DOHH2 (cell line): ENCODE measurements at regions not wholly inside any gene's neighbourhood (a gene's known extent, or its start where the extent isn't known, plus 50 kb on each side); places are given as distances from the start of the nearest gene placed in this dataset.

ENCODE experiments used
- H3F3A ChIP-seq: fragments of 200-600 bp; sonication (generic), shearing (Covaris generic); 2 replicates; pipeline ENCODE4 v1.6.0; 2016; ENCODE audit warnings: antibody characterized with exemption, mild to moderate bottlenecking; ENCODE audit not compliant: control insufficient read depth, insufficient read depth
- H3K27ac ChIP-seq: fragments of 200-600 bp; sonication (generic); 2 replicates; pipeline ENCODE4 v1.5.1; 2014; ENCODE audit warnings: low read depth, mild to moderate bottlenecking, low read length, moderate library complexity
- H3K27me3 ChIP-seq: fragments of 200-600 bp; sonication (generic); 2 replicates; pipeline ENCODE4 v1.6.1; 2014; ENCODE audit warnings: mild to moderate bottlenecking, low read length, mixed read lengths; ENCODE audit not compliant: control insufficient read depth
- H3K36me3 ChIP-seq: fragments of 200-600 bp; sonication (generic); 2 replicates; pipeline ENCODE4 v1.6.1; 2014; ENCODE audit warnings: mild to moderate bottlenecking, low read length, moderate library complexity, mixed read lengths; ENCODE audit not compliant: control insufficient read depth
- H3K4me1 ChIP-seq: fragments of 200-600 bp; sonication (generic); 2 replicates; pipeline ENCODE4 v1.6.1; 2014; ENCODE audit warnings: mild to moderate bottlenecking, low read length, mixed read lengths; ENCODE audit not compliant: control insufficient read depth
- H3K4me2 ChIP-seq: fragments of 200-600 bp; sonication (generic); 2 replicates; pipeline ENCODE4 v1.6.0; 2014; ENCODE audit warnings: mild to moderate bottlenecking, low read length, moderate library complexity
- H3K4me3 ChIP-seq: fragments of 200-600 bp; sonication (generic); 2 replicates; pipeline ENCODE4 v1.5.1; 2014; ENCODE audit warnings: mild to moderate bottlenecking, low read length, mixed read lengths
- H3K79me2 ChIP-seq: fragments of 200-600 bp; sonication (generic); 2 replicates; pipeline ENCODE4 v1.6.1; 2014; ENCODE audit warnings: mild to moderate bottlenecking, low read length, mixed read lengths; ENCODE audit not compliant: control insufficient read depth
- H3K9me2 ChIP-seq: fragments of 200-600 bp; sonication (generic); replicated peaks from 2 replicates; pipeline ENCODE4 v1.6.1; 2014; ENCODE audit warnings: mild to moderate bottlenecking, low read length, mixed read lengths; ENCODE audit not compliant: control insufficient read depth
- H3K9me3 ChIP-seq: fragments of 200-600 bp; sonication (generic); 2 replicates; pipeline ENCODE4 v1.6.1; 2014; ENCODE audit warnings: antibody characterized with exemption, low read length, mixed read lengths; ENCODE audit not compliant: control insufficient read depth, insufficient read depth
- H4K20me1 ChIP-seq: fragments of 200-600 bp; sonication (generic); 2 replicates; pipeline ENCODE4 v1.6.0; 2014; ENCODE audit warnings: low read depth, mild to moderate bottlenecking, antibody characterized with exemption, low read length, moderate library complexity; ENCODE audit not compliant: control insufficient read depth, insufficient read depth
- CTCF ChIP-seq: fragments of 200-600 bp; sonication (generic); IDR thresholded peaks from one replicate; pipeline ENCODE4 v1.5.1; 2014; ENCODE audit warnings: antibody characterized with exemption, mild to moderate bottlenecking, low read depth, low read length; ENCODE audit not compliant: poor library complexity, severe bottlenecking
- EZH2phosphoT487 ChIP-seq: fragments of 200-600 bp; sonication (generic); IDR thresholded peaks from 2 replicates; pipeline ENCODE4 v1.6.1; 2017; ENCODE audit warnings: borderline replicate concordance, mild to moderate bottlenecking, antibody characterized with exemption, low read length, moderate library complexity, mixed read lengths

GRCh38 chr1:201633297-201633696 is 94.4 kb downstream of the NAV1 start:
- no peaks in the 10 kb centered on the region for H3K36me3 ChIP-seq
- no peaks in the 10 kb centered on the region for H4K20me1 ChIP-seq
- H3F3A ChIP-seq = no peaks in the 10 kb centered on the region

GRCh38 chr1:201633811-201634210 is 94.9 kb downstream of the NAV1 start:
- Histone ChIP-seq H3F3A (no peaks in the 10 kb centered on the region), H3K79me2 (no peaks in the 10 kb centered on the region), H3K27me3 (no peaks in the 10 kb centered on the region)

More at GRCh38 chr1:201633297-201633696, 94.4 kb downstream of the NAV1 start:
- no peaks in the 10 kb centered on the region for H3K9me3 ChIP-seq
- no peaks in the 10 kb centered on the region for H3K27me3 ChIP-seq
- no peak overlapping the region for H3K27ac ChIP-seq
- no peaks in the 10 kb centered on the region for H3K4me1 ChIP-seq
- no peak for TF ChIP-seq CTCF
- no peak overlapping the region for H3K4me2 ChIP-seq
- H3K4me3 ChIP-seq = no peak overlapping the region
- no peaks in the 10 kb centered on the region for H3K79me2 ChIP-seq
- H3K9me2 ChIP-seq = no peaks in the 10 kb centered on the region

GRCh38 chr1:201634261-201634660 is 95.3 kb downstream of the NAV1 start:
- H3K27ac ChIP-seq = no peak overlapping the region
- no peaks in the 10 kb centered on the region for H3K9me3 ChIP-seq
- H3K36me3 ChIP-seq = no peaks in the 10 kb centered on the region
- no peaks in the 10 kb centered on the region for H3K9me2 ChIP-seq
- H3F3A ChIP-seq = no peaks in the 10 kb centered on the region
- H3K4me2 ChIP-seq = no peak overlapping the region
- H3K4me1 ChIP-seq = no peaks in the 10 kb centered on the region
- TF ChIP-seq CTCF = no peak
- no peak for TF ChIP-seq EZH2phosphoT487
- H3K27me3 ChIP-seq = no peaks in the 10 kb centered on the region
- no peak overlapping the region for H3K4me3 ChIP-seq
- no peaks in the 10 kb centered on the region for H3K79me2 ChIP-seq
- H4K20me1 ChIP-seq = no peaks in the 10 kb centered on the region

More at GRCh38 chr1:201633811-201634210, 94.9 kb downstream of the NAV1 start:
- Histone ChIP-seq H3K4me3 (no peak overlapping the region), H3K9me3 (no peaks in the 10 kb centered on the region), H3K36me3 (no peaks in the 10 kb centered on the region), H4K20me1 (no peaks in the 10 kb centered on the region), H3K27ac (no peak overlapping the region), H3K9me2 (no peaks in the 10 kb centered on the region), H3K4me2 (no peak overlapping the region), H3K4me1 (no peaks in the 10 kb centered on the region)
- TF ChIP-seq CTCF (no peak), EZH2phosphoT487 (no peak)

- Histone ChIP-seq H3F3A (no peaks in the 10 kb centered on the region), H4K20me1 (no peaks in the 10 kb centered on the region), H3K27me3 (no peaks in the 10 kb centered on the region), H3K4me1 (no peaks in the 10 kb centered on the region), H3K27ac (no peak overlapping the region), H3K4me2 (no peak overlapping the region), H3K4me3 (no peak overlapping the region), H3K9me2 (no peaks in the 10 kb centered on the region), H3K9me3 (no peaks in the 10 kb centered on the region), H3K79me2 (no peaks in the 10 kb centered on the region), H3K36me3 (no peaks in the 10 kb centered on the region)
- TF ChIP-seq CTCF (no peak), EZH2phosphoT487 (no peak)
Observed at GRCh38 chr1:201636097-201636496, 97.2 kb downstream of the NAV1 start.
